K562 (cell line): ENCODE measurements at regions not wholly inside any gene's neighbourhood (a gene's known extent, or its start where the extent isn't known, plus 50 kb on each side); places are given as distances from the start of the nearest gene placed in this dataset.
A peak's percentile ranks its signal among the peaks of the same experiment; 100 is the strongest.

Experiments used
- ATAC-seq: fragments of 200-7000 bp; cut with Tn5 transposase; 3 replicates; pipeline ENCODE4 v1.9.1; 2020; ENCODE audit warnings: moderate library complexity
- BruUV-seq: library from RNA; stranded (reverse); fragments of 400-500 nt; replicated peaks from 2 replicates; lab custom pipeline; 2021; lab: Mats Ljungman, UMichigan
- CTCF ChIA-PET: fragments of 300-600 bp; formaldehyde crosslinking; extraction: SDS; loops from one replicate; lab custom pipeline; 2021; ENCODE audit warnings: low intra/inter-chr PET ratio; lab: Yijun Ruan, JAX
- POLR2A ChIA-PET: fragments of 300-600, 350-650 bp; sonication (Branson Sonifier 250); formaldehyde crosslinking; extraction: SDS; loops from one replicate; lab custom pipeline; 2021; ENCODE audit warnings: antibody characterized with exemption, inconsistent platforms; lab: Yijun Ruan, JAX
- DNase-seq, 4 experiments: peaks; one replicate each; pipeline versions ENCODE4 v3.0.0 to v3.0.0-alpha.2; 2011 to 2018; ENCODE audit warnings: low spot score in 3 of 4, mixed read lengths in 3 of 4; ENCODE audit errors: extremely low read depth in 1 of 4
- FAIRE-seq: peaks from 2 replicates; lab custom pipeline; 2011; peaks lifted over from hg19 to GRCh38; lab: Jason Lieb, UNC
- H2AFZ ChIP-seq: 2 replicates; pipeline ENCODE4 v1.6.0; 2011; ENCODE audit warnings: low read depth, low read length, control low read depth, inconsistent platforms
- H3K27ac ChIP-seq: fragments of 200-600 bp; 3 replicates; pipeline ENCODE4 v1.8.0; 2011; ENCODE audit warnings: low read depth, mild to moderate bottlenecking, control low read depth, inconsistent platforms, low read length, moderate library complexity, mixed read lengths; ENCODE audit errors: extremely low read depth
- H3K27me3 ChIP-seq, 2 experiments: fragments of 300-600 bp in 1 of 2; 2 replicates in 1 of 2; 3 replicates in 1 of 2; pipeline versions ENCODE4 v1.6.0 to v1.8.0; 2011; ENCODE audit warnings: inconsistent platforms in 2 of 2, low read length in 2 of 2, mild to moderate bottlenecking in 1 of 2, mixed read lengths in 1 of 2, moderate library complexity in 1 of 2; ENCODE audit not compliant: control insufficient read depth in 2 of 2, insufficient read depth in 2 of 2
- H3K36me3 ChIP-seq: fragments of 300-600 bp; 3 replicates; pipeline ENCODE4 v1.8.0; 2011; ENCODE audit warnings: mild to moderate bottlenecking, low read length, inconsistent platforms; ENCODE audit not compliant: control insufficient read depth, insufficient read depth
- H3K4me1 ChIP-seq, 2 experiments: fragments of 200-600 bp in 1 of 2; replicated peaks in 1 of 2; 2 replicates in 1 of 2; 3 replicates in 1 of 2; pipeline versions ENCODE4 v1.5.1 to v1.8.0; 2011; ENCODE audit warnings: inconsistent platforms in 2 of 2, low read length in 2 of 2, mild to moderate bottlenecking in 1 of 2, mixed read lengths in 1 of 2, moderate library complexity in 1 of 2; ENCODE audit not compliant: control insufficient read depth in 2 of 2, insufficient read depth in 2 of 2
- H3K4me2 ChIP-seq: 2 replicates; pipeline ENCODE4 v1.6.1; 2011; ENCODE audit warnings: low read length, control low read depth, inconsistent platforms, mixed read lengths; ENCODE audit not compliant: insufficient read depth
- H3K4me3 ChIP-seq: fragments of 200-600 bp; sonication (generic), shearing (Covaris generic); 2 replicates; pipeline ENCODE4 v1.5.1; 2016; ENCODE audit warnings: control low read depth, inconsistent platforms
- H3K79me2 ChIP-seq: fragments of 200-600 bp; 3 replicates; pipeline ENCODE4 v1.8.0; 2011; ENCODE audit warnings: low read length, inconsistent platforms; ENCODE audit not compliant: control insufficient read depth, insufficient read depth
- H3K9ac ChIP-seq, 2 experiments: 2 replicates each; pipeline versions ENCODE4 v1.6.0 to v1.6.1; 2011; ENCODE audit warnings: low read depth in 2 of 2, low read length in 2 of 2, control low read depth in 1 of 2, inconsistent platforms in 1 of 2, mild to moderate bottlenecking in 1 of 2, mixed read lengths in 1 of 2; ENCODE audit not compliant: insufficient read depth in 1 of 2
- H3K9me1 ChIP-seq: one replicate; pipeline ENCODE4 v1.6.0; 2011; ENCODE audit warnings: inconsistent platforms, mild to moderate bottlenecking, low read length, moderate library complexity; ENCODE audit not compliant: control insufficient read depth, insufficient read depth
- H3K9me3 ChIP-seq: replicated peaks from 2 replicates; pipeline ENCODE4 v1.5.1; 2011; ENCODE audit warnings: low read depth, low read length, inconsistent platforms; ENCODE audit not compliant: control insufficient read depth, insufficient read depth
- H4K20me1 ChIP-seq: replicated peaks from 2 replicates; pipeline ENCODE4 v1.6.1; 2011; ENCODE audit warnings: low read length, inconsistent platforms, mixed read lengths; ENCODE audit not compliant: control insufficient read depth, insufficient read depth
- ADNP ChIP-seq: fragments of 200-800 bp; sonication (Bioruptor generic); IDR thresholded peaks from 2 replicates; pipeline ENCODE4 v1.6.1; 2016; ENCODE audit warnings: missing genetic modification characterization, missing compliant biosample characterization
- ARHGAP35 ChIP-seq: fragments of 450-650 bp; IDR thresholded peaks from 2 replicates; pipeline ENCODE4 v1.6.1; 2018; ENCODE audit not compliant: partially characterized antibody
- CC2D1A ChIP-seq: fragments of 450-650 bp; IDR thresholded peaks from 2 replicates; pipeline ENCODE4 v1.6.1; 2017; ENCODE audit warnings: mild to moderate bottlenecking
- CREB1 ChIP-seq, 2 experiments: sonication (generic) in 1 of 2; formaldehyde crosslinking in 1 of 2; IDR thresholded peaks; 2 replicates each; pipeline versions ENCODE4 v1.6.1 to v1.8.0; 2012 to 2022; ENCODE audit warnings: inconsistent platforms in 1 of 2, mild to moderate bottlenecking in 1 of 2, missing genetic modification reagents in 1 of 2, moderate library complexity in 1 of 2
- GTF2F1 ChIP-seq: IDR thresholded peaks from 2 replicates; pipeline ENCODE4 v1.6.1; 2011; ENCODE audit warnings: low read depth, low read length, improper control_type of control experiment
- HMGN3 ChIP-seq: IDR thresholded peaks from 2 replicates; pipeline ENCODE4 v1.6.1; 2011; ENCODE audit warnings: borderline replicate concordance, low read depth, mild to moderate bottlenecking, mixed read lengths, low read length; ENCODE audit not compliant: insufficient read length; ENCODE audit errors: extremely low read depth
- KDM1A ChIP-seq, 2 experiments: fragments of 450-650 bp; IDR thresholded peaks; 2 replicates each; pipeline ENCODE4 v1.6.1; 2016; ENCODE audit warnings: mild to moderate bottlenecking in 2 of 2
- NCOA1 ChIP-seq: fragments of 450-650 bp; IDR thresholded peaks from 2 replicates; pipeline ENCODE4 v1.6.1; 2016; ENCODE audit warnings: low read depth
- PHF8 ChIP-seq: fragments of 200-600 bp; sonication (generic); IDR thresholded peaks from 2 replicates; pipeline ENCODE4 v1.6.1; 2012; ENCODE audit warnings: mixed run types, mild to moderate bottlenecking, inconsistent platforms, low read length, moderate library complexity, borderline replicate concordance
- REST ChIP-seq, 2 experiments: fragments of 450-650 bp; formaldehyde crosslinking in 1 of 2; IDR thresholded peaks; 2 replicates each; pipeline versions ENCODE4 v1.4.0 to v1.6.1; 2014 to 2020; ENCODE audit warnings: mild to moderate bottlenecking in 2 of 2, borderline replicate concordance in 1 of 2, low read depth in 1 of 2
- STAT5A ChIP-seq: IDR thresholded peaks from 2 replicates; pipeline ENCODE4 v1.6.1; 2012; ENCODE audit warnings: low read length, inconsistent platforms, borderline replicate concordance
- TEAD1 ChIP-seq, 2 experiments: fragments of 450-650 bp in 1 of 2; sonication (generic) in 1 of 2; formaldehyde crosslinking; IDR thresholded peaks; 2 replicates each; pipeline versions ENCODE4 v1.4.0 to v1.8.0; 2020 to 2022; ENCODE audit warnings: mild to moderate bottlenecking in 2 of 2, missing genetic modification reagents in 1 of 2
- ZNF583 ChIP-seq: fragments of 250-450 bp; sonication (Bioruptor Pico); IDR thresholded peaks from 2 replicates; pipeline ENCODE4 v1.4.0; 2020
- WGBS: fragments of 100-300 bp; shearing (Covaris generic); methylation state at CpG from one replicate; pipeline ENCODE4 v1.1.6; 2016; ENCODE audit warnings: low coverage, mixed read lengths; ENCODE audit not compliant: insufficient coverage; ENCODE audit errors: missing lambda C conversion rate; 5-methylcytosine and 5-hydroxymethylcytosine counted together
- in situ Hi-C: fragments of 300-500 bp; cut with MboI; formaldehyde crosslinking; loops from 4 replicates; pipeline ENCODE4 v1.15.0; 2018; ENCODE audit warnings: inconsistent platforms, mixed read lengths
- intact Hi-C: fragments of 100-400 bp; cut with micrococcal nuclease; formaldehyde crosslinking; loops from 2 replicates; pipeline ENCODE4 v1.14.2; 2022

- H3K4me1 ChIP-seq, result peaks cover 26 to 63% of the 10 kb centered on the region in 2 experiments
- peak overlapping the region; percentile 39 for H3K4me3 ChIP-seq
- FAIRE-seq, result peak; percentile 91
- H3K27ac ChIP-seq, result peak overlapping the region; percentile 96
- BruUV-seq, result no TSS peak
- ATAC-seq, result peak; percentile 75
- WGBS, result 0% methylated on average over 4 of the region's 4 CpGs
- H2AFZ ChIP-seq, result peak overlapping the region; percentile 81; the same call in 1 of the 2 replicates
- H3K9me1 ChIP-seq, result no peaks in the 10 kb centered on the region
- peak; percentile 43 to 91 (median 66) for DNase-seq
- intact Hi-C loops (loop anchor here (1.0 to 10.0 kb wide), 7 partner anchors 61 to 531 kb away; partner anchors contain the start of genes EEA1 and NUDT4), in situ Hi-C loops (no loop called here)
- no peaks in the 10 kb centered on the region for H3K27me3 ChIP-seq
- H3K36me3 ChIP-seq, result no peaks in the 10 kb centered on the region
- ChIA-PET CTCF (no interaction called here), POLR2A (interaction anchor here (0.6 to 3.1 kb wide), 18 partner anchors 10 to 326 kb away, joined by 3 to 24 read pairs (median 4); no protein-coding TSS in a partner anchor)
- peaks cover 7% of the 10 kb centered on the region; the same call in 2 of the 3 replicates for H3K79me2 ChIP-seq
- peak overlapping the region in 1 of 2 experiments; percentile 94; a peak in 2 of 4 replicates for H3K9ac ChIP-seq
- peak overlapping the region; percentile 98 for H3K4me2 ChIP-seq
- H3K9me3 ChIP-seq, result no peaks in the 10 kb centered on the region
- no peaks in the 10 kb centered on the region for H4K20me1 ChIP-seq
- TF ChIP-seq KDM1A (IDR thresholded peaks at IDR 0.05), result peak; percentile 87 to 91; a peak in 3 of 4 replicates
- no peak for TF ChIP-seq PHF8
- no peak for TF ChIP-seq ARHGAP35
- TF ChIP-seq REST (IDR thresholded peaks at IDR 0.05; ENCODE audit: borderline replicate concordance), result peak; percentile 35; the same call in 1 of the 2 replicates
- no peak for TF ChIP-seq REST (CRISPR knock-in tag; IDR thresholded peaks at IDR 0.05; ENCODE audit: low read depth)
- peak; percentile 90 for TF ChIP-seq NCOA1
- TF ChIP-seq GTF2F1, result no peak
- peak; percentile 76 to 81; a peak in 3 of 4 replicates for TF ChIP-seq TEAD1 (CRISPR knock-in tag; IDR thresholded peaks at IDR 0.05)
- TF ChIP-seq STAT5A, result peak; percentile 94
- TF ChIP-seq CREB1 (IDR thresholded peaks at IDR 0.05), result peak; percentile 30; the same call in 1 of the 2 replicates
- TF ChIP-seq CREB1 (CRISPR knock-in tag; IDR thresholded peaks at IDR 0.05), result no peak
- TF ChIP-seq HMGN3, result peak; percentile 81
- peak; percentile 73 for TF ChIP-seq ADNP (tag)
- TF ChIP-seq ZNF583 (CRISPR knock-in tag), result no peak; the same call in 1 of the 2 replicates
- peak; percentile 96 for TF ChIP-seq CC2D1A
Observed at GRCh38 chr12:93315907-93316622, 61.7 kb upstream of the NUDT4 start.
